NCI-H2196 (cell line): ENCODE measurements at regions not wholly inside any gene's neighbourhood (a gene's known extent, or its start where the extent isn't known, plus 50 kb on each side); places are given as distances from the start of the nearest gene placed in this dataset.

Source experiments
- DNase-seq: peaks from one replicate; lab custom pipeline; 2025; ENCODE audit not compliant: unreplicated experiment; lab: John Stamatoyannopoulos, UW

- no peak for DNase-seq
Measured at GRCh38 chr13:104206450-104207044, 1140.3 kb upstream of the SLC10A2 start.

- no peak for DNase-seq
Measured at GRCh38 chr13:104204177-104204576, 1138.0 kb upstream of the SLC10A2 start.

- DNase-seq, result no peak
Measured at GRCh38 chr13:104198801-104199200, 1132.6 kb upstream of the SLC10A2 start.

GRCh38 chr13:104196611-104197010 lies 1130.4 kb upstream of the SLC10A2 start:
- DNase-seq, result no peak

GRCh38 chr13:104181526-104182231 lies 1115.5 kb upstream of the SLC10A2 start:
- no peak for DNase-seq

GRCh38 chr13:104170980-104171555 lies 1104.9 kb upstream of the SLC10A2 start:
- DNase-seq, result no peak

- no peak for DNase-seq
Measured at GRCh38 chr13:104163866-104164630, 1097.8 kb upstream of the SLC10A2 start.

- DNase-seq, result no peak
Measured at GRCh38 chr13:104160536-104160935, 1094.3 kb upstream of the SLC10A2 start.

- no peak for DNase-seq
Measured at GRCh38 chr13:104143760-104144416, 1077.7 kb upstream of the SLC10A2 start.

GRCh38 chr13:104140552-104140951 lies 1074.3 kb upstream of the SLC10A2 start:
- no peak for DNase-seq

GRCh38 chr13:104137416-104137815 lies 1071.2 kb upstream of the SLC10A2 start:
- DNase-seq, result no peak

GRCh38 chr13:104132849-104133248 lies 1066.6 kb upstream of the SLC10A2 start:
- DNase-seq, result no peak

GRCh38 chr13:104114101-104114500 lies 1047.9 kb upstream of the SLC10A2 start:
- no peak for DNase-seq

- no peak for DNase-seq
Measured at GRCh38 chr13:104111031-104111430, 1044.8 kb upstream of the SLC10A2 start.

GRCh38 chr13:104106705-104107393 lies 1040.6 kb upstream of the SLC10A2 start:
- DNase-seq, result no peak

GRCh38 chr13:104105418-104106355 lies 1039.5 kb upstream of the SLC10A2 start:
- DNase-seq, result no peak

- no peak for DNase-seq
Measured at GRCh38 chr13:104099750-104100149, 1033.5 kb upstream of the SLC10A2 start.

GRCh38 chr13:104098421-104098820 lies 1032.2 kb upstream of the SLC10A2 start:
- DNase-seq, result no peak

GRCh38 chr13:104086759-104087158 lies 1020.5 kb upstream of the SLC10A2 start:
- no peak for DNase-seq

GRCh38 chr13:104086210-104086609 lies 1020.0 kb upstream of the SLC10A2 start:
- no peak for DNase-seq
